NOMO-1 (cell line): ENCODE measurements at regions not wholly inside any gene's neighbourhood (a gene's known extent, or its start where the extent isn't known, plus 50 kb on each side); places are given as distances from the start of the nearest gene placed in this dataset.

ENCODE experiments used
- DNase-seq, 2 experiments: peaks; one replicate each; lab custom pipeline; 2025; ENCODE audit not compliant: unreplicated experiment in 2 of 2; lab: John Stamatoyannopoulos, UW

- no peak for DNase-seq
Observed at GRCh38 chr3:139737682-139738361, 60.0 kb upstream of the NMNAT3 start.

GRCh38 chr3:139735191-139735590 is 57.4 kb upstream of the NMNAT3 start:
- no peak for DNase-seq

- no peak for DNase-seq
Observed at GRCh38 chr3:139732729-139733128, 55.0 kb upstream of the NMNAT3 start.

- no peak for DNase-seq
Observed at GRCh38 chr3:139729300-139729699, 51.5 kb upstream of the NMNAT3 start.

GRCh38 chr3:139728414-139728813 is 50.6 kb upstream of the NMNAT3 start:
- no peak for DNase-seq
